ENCODE measurements at regions not wholly inside any gene's neighbourhood (a gene's known extent, or its start where the extent isn't known, plus 50 kb on each side); places are given as distances from the start of the nearest gene placed in this dataset.

GRCh38 chr3:111331306-111331705 is 210.7 kb upstream of the CD96 start:
- Histone ChIP-seq H2AFZ (ENCODE audit: low read length) (no peak overlapping the region), H3K4me2 (ENCODE audit: low read length) (no peak overlapping the region), H3K79me2 (ENCODE audit: insufficient read depth, low read depth, low read length) (no peaks in the 10 kb centered on the region), H3K4me3 (ENCODE audit: low read depth, low read length, poor library complexity, severe bottlenecking) (no peak overlapping the region), H3K27ac (ENCODE audit: low read depth, low read length, poor library complexity, severe bottlenecking) (no peak overlapping the region), H4K20me1 (ENCODE audit: insufficient read depth, low read length) (no peaks in the 10 kb centered on the region), H3K9me2 (ENCODE audit: insufficient read depth, low read length) (0 out of 2 replicates have a peak, but pooled peaks cover 3% of the 10 kb centered on the region), H3K36me3 (ENCODE audit: insufficient read depth, low read length) (no peaks in the 10 kb centered on the region), H3K4me1 (ENCODE audit: insufficient read depth, low read length, poor library complexity, severe bottlenecking) (peaks cover 3% of the 10 kb centered on the region), H3K9me3 (ENCODE audit: low read length) (no peaks in the 10 kb centered on the region)
- ChIA-PET CTCF (ENCODE audit: unreplicated experiment) (no interaction called here), POLR2A (no interaction called here)
- no TSS peak for BruUV-seq (replicated peaks)
- intact Hi-C loops (cut with micrococcal nuclease; ENCODE audit: unreplicated experiment), result no loop called here
- TF ChIP-seq CTCF (conservative IDR thresholded peaks at IDR 0.05; ENCODE audit: low read length), result no peak
- no peak for TF ChIP-seq EZH2phosphoT487 (IDR thresholded peaks at IDR 0.05; ENCODE audit: borderline replicate concordance, low read depth, low read length)
- no peak for DNase-seq (ENCODE audit: low spot score)

GRCh38 chr3:111331912-111332311 is 210.1 kb upstream of the CD96 start:
- Histone ChIP-seq H3K4me2 (ENCODE audit: low read length) (no peak overlapping the region), H3K9me3 (ENCODE audit: low read length) (no peaks in the 10 kb centered on the region), H2AFZ (ENCODE audit: low read length) (no peak overlapping the region), H3K4me1 (ENCODE audit: insufficient read depth, low read length, poor library complexity, severe bottlenecking) (no peaks in the 10 kb centered on the region), H3K27ac (ENCODE audit: low read depth, low read length, poor library complexity, severe bottlenecking) (no peak overlapping the region), H3K36me3 (ENCODE audit: insufficient read depth, low read length) (no peaks in the 10 kb centered on the region), H3K4me3 (ENCODE audit: low read depth, low read length, poor library complexity, severe bottlenecking) (no peak overlapping the region), H3K79me2 (ENCODE audit: insufficient read depth, low read depth, low read length) (no peaks in the 10 kb centered on the region), H4K20me1 (ENCODE audit: insufficient read depth, low read length) (no peaks in the 10 kb centered on the region), H3K9me2 (ENCODE audit: insufficient read depth, low read length) (no peaks in the 10 kb centered on the region)
- POLR2A ChIA-PET, result no interaction called here
- CTCF ChIA-PET (ENCODE audit: unreplicated experiment), result no interaction called here
- intact Hi-C loops (cut with micrococcal nuclease; ENCODE audit: unreplicated experiment), result no loop called here
- DNase-seq (ENCODE audit: low spot score), result no peak
- BruUV-seq (replicated peaks), result no TSS peak
- TF ChIP-seq CTCF (conservative IDR thresholded peaks at IDR 0.05; ENCODE audit: low read length) (no peak), EZH2phosphoT487 (IDR thresholded peaks at IDR 0.05; ENCODE audit: borderline replicate concordance, low read depth, low read length) (no peak)

GRCh38 chr3:111332488-111333080 is 209.4 kb upstream of the CD96 start:
- no peak overlapping the region for H3K27ac ChIP-seq (ENCODE audit: low read depth, low read length, poor library complexity, severe bottlenecking)
- BruUV-seq (replicated peaks), result no TSS peak
- no peaks in the 10 kb centered on the region for H3K4me1 ChIP-seq (ENCODE audit: insufficient read depth, low read length, poor library complexity, severe bottlenecking)
- no peak overlapping the region for H2AFZ ChIP-seq (ENCODE audit: low read length)
- no peak overlapping the region for H3K4me3 ChIP-seq (ENCODE audit: low read depth, low read length, poor library complexity, severe bottlenecking)
- DNase-seq (ENCODE audit: low spot score), result no peak
- no peaks in the 10 kb centered on the region for H3K36me3 ChIP-seq (ENCODE audit: insufficient read depth, low read length)
- no peak overlapping the region for H3K4me2 ChIP-seq (ENCODE audit: low read length)
- H3K9me3 ChIP-seq (ENCODE audit: low read length), result no peaks in the 10 kb centered on the region
- CTCF ChIA-PET (ENCODE audit: unreplicated experiment), result no interaction called here
- H4K20me1 ChIP-seq (ENCODE audit: insufficient read depth, low read length), result no peaks in the 10 kb centered on the region
- intact Hi-C loops (cut with micrococcal nuclease; ENCODE audit: unreplicated experiment), result no loop called here
- TF ChIP-seq CTCF (conservative IDR thresholded peaks at IDR 0.05; ENCODE audit: low read length) (no peak), EZH2phosphoT487 (IDR thresholded peaks at IDR 0.05; ENCODE audit: borderline replicate concordance, low read depth, low read length) (no peak)
- H3K79me2 ChIP-seq (ENCODE audit: insufficient read depth, low read depth, low read length), result no peaks in the 10 kb centered on the region
- POLR2A ChIA-PET, result interaction anchor here (0.6 kb wide), 1 partner anchor 57 kb away, joined by 3 read pairs; no protein-coding TSS in a partner anchor
- no peaks in the 10 kb centered on the region for H3K9me2 ChIP-seq (ENCODE audit: insufficient read depth, low read length)
